ENCODE measurements at regions not wholly inside any gene's neighbourhood (a gene's known extent, or its start where the extent isn't known, plus 50 kb on each side); places are given as distances from the start of the nearest gene placed in this dataset.
A peak's percentile ranks its signal among the peaks of the same experiment; 100 is the strongest.

DNA sequence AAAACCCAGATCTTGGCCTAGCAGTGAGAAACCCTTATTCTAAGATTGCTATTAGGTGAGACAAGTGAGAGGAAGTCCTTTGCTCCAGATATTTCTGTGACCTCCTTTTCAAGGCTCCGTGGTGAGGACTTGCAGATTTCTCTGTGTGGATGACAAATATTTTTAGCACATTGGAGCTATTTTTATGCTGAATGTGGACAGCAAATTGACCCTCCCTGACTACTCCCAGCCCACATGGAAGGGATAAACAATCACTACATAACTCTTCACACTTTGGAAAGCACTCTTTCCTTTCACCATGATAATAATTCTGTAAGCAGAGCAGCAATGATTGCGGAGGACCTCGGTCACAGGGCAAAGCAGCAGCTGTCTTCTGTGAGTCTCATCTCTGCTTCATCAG lies 88.0 kb upstream of the ADGRF1 start:
- Histone ChIP-seq H3K9me3 (ENCODE audit: insufficient read depth, low read depth, low read length) (no peaks in the 10 kb centered on the region), H3K4me3 (ENCODE audit: insufficient read depth, low read depth, low read length) (no peak overlapping the region), H3K36me3 (ENCODE audit: insufficient read depth, low read length) (no peaks in the 10 kb centered on the region), H2AFZ (ENCODE audit: low read depth, low read length) (no peak overlapping the region), H4K20me1 (ENCODE audit: insufficient read depth, low read length) (no peaks in the 10 kb centered on the region), H3K4me1 (ENCODE audit: insufficient read depth, low read length) (peaks cover 12% of the 10 kb centered on the region), H3K9ac (ENCODE audit: low read length) (no peak overlapping the region), H3K27me3 (ENCODE audit: insufficient read depth, low read length) (no peaks in the 10 kb centered on the region), H3K4me2 (ENCODE audit: low read length) (no peak overlapping the region), H3K27ac (ENCODE audit: low read depth, low read length) (no peak overlapping the region), H3K79me2 (ENCODE audit: insufficient read depth, low read length) (no peaks in the 10 kb centered on the region)
- no peaks in the 10 kb centered on the region for H3K36me3 Mint-ChIP-seq (ENCODE audit: low read depth, unreplicated experiment)
- no peaks in the 10 kb centered on the region for H3K27me3 Mint-ChIP-seq (ENCODE audit: low read depth, unreplicated experiment)
- H3K4me3 Mint-ChIP-seq (ENCODE audit: unreplicated experiment), result no peak overlapping the region
- peaks cover 64% of the 10 kb centered on the region for H3K4me1 Mint-ChIP-seq (ENCODE audit: low read depth, unreplicated experiment)
- H3K9me3 Mint-ChIP-seq (ENCODE audit: unreplicated experiment), result no peaks in the 10 kb centered on the region
- DNase-seq (ENCODE audit: low read depth), result no peak
- FAIRE-seq, result no peak
- peak overlapping the region; percentile 23 for H3K27ac Mint-ChIP-seq (ENCODE audit: unreplicated experiment)
- TF ChIP-seq, protein P1, sequence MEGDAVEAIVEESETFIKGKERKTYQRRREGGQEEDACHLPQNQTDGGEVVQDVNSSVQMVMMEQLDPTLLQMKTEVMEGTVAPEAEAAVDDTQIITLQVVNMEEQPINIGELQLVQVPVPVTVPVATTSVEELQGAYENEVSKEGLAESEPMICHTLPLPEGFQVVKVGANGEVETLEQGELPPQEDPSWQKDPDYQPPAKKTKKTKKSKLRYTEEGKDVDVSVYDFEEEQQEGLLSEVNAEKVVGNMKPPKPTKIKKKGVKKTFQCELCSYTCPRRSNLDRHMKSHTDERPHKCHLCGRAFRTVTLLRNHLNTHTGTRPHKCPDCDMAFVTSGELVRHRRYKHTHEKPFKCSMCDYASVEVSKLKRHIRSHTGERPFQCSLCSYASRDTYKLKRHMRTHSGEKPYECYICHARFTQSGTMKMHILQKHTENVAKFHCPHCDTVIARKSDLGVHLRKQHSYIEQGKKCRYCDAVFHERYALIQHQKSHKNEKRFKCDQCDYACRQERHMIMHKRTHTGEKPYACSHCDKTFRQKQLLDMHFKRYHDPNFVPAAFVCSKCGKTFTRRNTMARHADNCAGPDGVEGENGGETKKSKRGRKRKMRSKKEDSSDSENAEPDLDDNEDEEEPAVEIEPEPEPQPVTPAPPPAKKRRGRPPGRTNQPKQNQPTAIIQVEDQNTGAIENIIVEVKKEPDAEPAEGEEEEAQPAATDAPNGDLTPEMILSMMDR (IDR thresholded peaks at IDR 0.05; ENCODE audit: insufficient read depth, low read depth, low read length), result no peak
- TF ChIP-seq EZH2 (IDR thresholded peaks at IDR 0.05; ENCODE audit: insufficient read depth, low read length), result no peak

DNA sequence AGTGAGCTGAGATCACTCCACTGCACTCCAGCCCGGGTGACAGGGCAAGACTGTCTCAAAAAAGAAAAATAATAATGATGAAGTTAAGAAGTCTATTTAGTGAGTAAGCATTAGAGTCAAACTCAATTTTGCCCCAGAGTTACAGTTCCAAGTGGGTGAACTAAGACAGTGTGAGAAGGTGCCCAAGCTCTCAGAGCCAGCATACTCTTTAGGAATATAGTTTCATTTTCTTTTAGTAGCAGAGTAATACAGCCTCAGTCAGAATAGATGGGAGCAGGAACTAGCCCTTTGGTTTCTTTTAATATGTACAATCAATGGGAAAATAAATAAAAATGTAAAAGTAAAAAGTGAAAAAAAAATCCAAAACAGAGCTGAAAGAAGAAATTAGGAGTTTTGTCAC lies 87.0 kb upstream of the ADGRF1 start:
- no peaks in the 10 kb centered on the region for H3K79me2 ChIP-seq (ENCODE audit: insufficient read depth, low read length)
- no peak overlapping the region for H3K4me3 ChIP-seq (ENCODE audit: insufficient read depth, low read depth, low read length)
- no peaks in the 10 kb centered on the region for H3K36me3 ChIP-seq (ENCODE audit: insufficient read depth, low read length)
- Mint-ChIP-seq H3K27ac (ENCODE audit: unreplicated experiment) (no peak overlapping the region), H3K36me3 (ENCODE audit: low read depth, unreplicated experiment) (no peaks in the 10 kb centered on the region), H3K27me3 (ENCODE audit: low read depth, unreplicated experiment) (no peaks in the 10 kb centered on the region), H3K4me3 (ENCODE audit: unreplicated experiment) (no peak overlapping the region), H3K9me3 (ENCODE audit: unreplicated experiment) (no peaks in the 10 kb centered on the region), H3K4me1 (ENCODE audit: low read depth, unreplicated experiment) (peaks cover 54% of the 10 kb centered on the region)
- no peaks in the 10 kb centered on the region for H4K20me1 ChIP-seq (ENCODE audit: insufficient read depth, low read length)
- H2AFZ ChIP-seq (ENCODE audit: low read depth, low read length), result no peak overlapping the region
- no peak overlapping the region for H3K9ac ChIP-seq (ENCODE audit: low read length)
- TF ChIP-seq EZH2 (IDR thresholded peaks at IDR 0.05; ENCODE audit: insufficient read depth, low read length), result no peak
- TF ChIP-seq, protein P1 (IDR thresholded peaks at IDR 0.05; ENCODE audit: insufficient read depth, low read depth, low read length), result no peak
- no peak for DNase-seq (ENCODE audit: low read depth)
- H3K27ac ChIP-seq (ENCODE audit: low read depth, low read length), result no peak overlapping the region
- FAIRE-seq, result no peak
- H3K4me1 ChIP-seq (ENCODE audit: insufficient read depth, low read length), result peaks cover 4% of the 10 kb centered on the region
- no peaks in the 10 kb centered on the region for H3K27me3 ChIP-seq (ENCODE audit: insufficient read depth, low read length)
- no peak overlapping the region for H3K4me2 ChIP-seq (ENCODE audit: low read length)
- no peaks in the 10 kb centered on the region for H3K9me3 ChIP-seq (ENCODE audit: insufficient read depth, low read depth, low read length)

DNA sequence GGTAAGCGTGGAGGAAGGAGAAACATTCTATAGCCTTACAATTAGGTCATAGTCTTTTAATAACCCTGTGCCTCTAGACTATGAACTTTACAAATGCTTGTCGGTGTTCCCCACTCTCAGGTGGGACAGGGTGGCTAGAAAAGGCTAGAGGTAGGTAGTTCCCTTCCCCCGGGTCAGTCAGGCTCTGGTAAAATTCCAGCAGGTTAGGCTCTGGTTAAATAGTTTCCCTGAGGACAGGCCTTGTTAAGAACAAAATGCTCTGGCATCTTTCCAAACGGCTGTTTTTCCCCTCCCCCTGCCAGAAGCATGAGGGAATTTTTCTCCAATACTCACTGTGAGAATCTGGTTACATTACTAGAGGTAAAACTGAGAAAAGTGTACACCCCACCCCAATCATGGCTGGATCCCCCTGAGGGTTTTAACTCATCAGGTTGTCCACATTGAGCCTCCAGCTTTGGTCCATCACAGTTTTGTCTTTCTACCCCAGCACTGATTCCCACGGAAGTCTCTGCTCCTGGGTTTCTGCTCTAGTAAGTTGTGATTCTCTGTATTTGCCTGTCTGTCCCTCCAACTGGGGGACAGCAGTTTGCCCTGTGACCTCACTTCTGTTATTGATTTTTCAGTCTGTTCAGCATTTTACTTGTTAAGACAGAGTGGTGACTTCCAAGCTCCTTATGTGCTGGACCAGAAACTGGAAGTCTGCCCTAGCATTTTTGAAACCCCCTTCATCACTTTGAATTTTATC lies 84.7 kb upstream of the ADGRF1 start:
- H4K20me1 ChIP-seq (ENCODE audit: insufficient read depth, low read length), result no peaks in the 10 kb centered on the region
- no peak for FAIRE-seq
- no peak overlapping the region for H3K4me3 ChIP-seq (ENCODE audit: insufficient read depth, low read depth, low read length)
- H3K36me3 ChIP-seq (ENCODE audit: insufficient read depth, low read length), result no peaks in the 10 kb centered on the region
- Mint-ChIP-seq H3K36me3 (ENCODE audit: low read depth, unreplicated experiment) (no peaks in the 10 kb centered on the region), H3K27ac (ENCODE audit: unreplicated experiment) (peak overlapping the region; percentile 97), H3K9me3 (ENCODE audit: unreplicated experiment) (no peaks in the 10 kb centered on the region), H3K4me1 (ENCODE audit: low read depth, unreplicated experiment) (peaks cover 39% of the 10 kb centered on the region), H3K4me3 (ENCODE audit: unreplicated experiment) (no peak overlapping the region), H3K27me3 (ENCODE audit: low read depth, unreplicated experiment) (no peaks in the 10 kb centered on the region)
- peaks cover 3% of the 10 kb centered on the region for H3K4me1 ChIP-seq (ENCODE audit: insufficient read depth, low read length)
- no peaks in the 10 kb centered on the region for H3K27me3 ChIP-seq (ENCODE audit: insufficient read depth, low read length)
- no peak overlapping the region for H3K27ac ChIP-seq (ENCODE audit: low read depth, low read length)
- no peak overlapping the region for H2AFZ ChIP-seq (ENCODE audit: low read depth, low read length)
- no peaks in the 10 kb centered on the region for H3K9me3 ChIP-seq (ENCODE audit: insufficient read depth, low read depth, low read length)
- no peak for DNase-seq (ENCODE audit: low read depth)
- H3K9ac ChIP-seq (ENCODE audit: low read length), result no peak overlapping the region
- H3K79me2 ChIP-seq (ENCODE audit: insufficient read depth, low read length), result no peaks in the 10 kb centered on the region
- no peak for TF ChIP-seq EZH2 (IDR thresholded peaks at IDR 0.05; ENCODE audit: insufficient read depth, low read length)
- TF ChIP-seq, protein P1 (IDR thresholded peaks at IDR 0.05; ENCODE audit: insufficient read depth, low read depth, low read length), result no peak
- no peak overlapping the region for H3K4me2 ChIP-seq (ENCODE audit: low read length)

Data from astrocyte (in vitro differentiated cells and primary cell).